B cell (primary cell): ENCODE measurements at regions not wholly inside any gene's neighbourhood (a gene's known extent, or its start where the extent isn't known, plus 50 kb on each side); places are given as distances from the start of the nearest gene placed in this dataset.

Source experiments
- ATAC-seq: fragments of 200-7000 bp; cut with Tn5 transposase; one replicate; pipeline ENCODE4 v1.10.0; 2021; ENCODE audit warnings: low read depth, mild to moderate bottlenecking, moderate number of reproducible peaks, moderate library complexity
- CTCF ChIA-PET: fragments of 350-600 bp; sonication (Branson Sonifier 250); formaldehyde crosslinking; loops from one replicate; lab custom pipeline; 2021; ENCODE audit warnings: antibody characterized with exemption, inconsistent platforms; lab: Charles Lee
- POLR2A ChIA-PET: fragments of 350-600 bp; sonication (Branson Sonifier 250); formaldehyde crosslinking; loops from one replicate; lab custom pipeline; 2021; ENCODE audit warnings: antibody characterized with exemption; lab: Charles Lee
- DNase-seq: peaks from one replicate; pipeline ENCODE4 v3.0.0; 2013
- H2AFZ ChIP-seq: 2 replicates; pipeline ENCODE4 v1.6.1; 2012; ENCODE audit warnings: mild to moderate bottlenecking, low read depth, low read length; ENCODE audit not compliant: insufficient read depth, poor library complexity, severe bottlenecking
- H3K27ac ChIP-seq, 2 donors: 1 replicate in 1 of 2; 2 replicates in 1 of 2; pipeline ENCODE4 v1.5.1; 2012 to 2013; ENCODE audit warnings: low read length in 2 of 2, mild to moderate bottlenecking in 2 of 2, moderate library complexity in 1 of 2
- H3K27me3 ChIP-seq, 4 experiments: fragments of 200-600 bp in 1 of 4; sonication (generic) in 1 of 4; replicated peaks in 1 of 4; 1 replicate in 2 of 4; 2 replicates in 2 of 4; pipeline versions ENCODE4 v1.6.1 to v1.7.0; 2013 to 2016; ENCODE audit warnings: low read length in 3 of 4, mild to moderate bottlenecking in 2 of 4, mixed read lengths in 1 of 4, moderate library complexity in 1 of 4; ENCODE audit not compliant: insufficient read depth in 4 of 4, control insufficient read depth in 3 of 4; ENCODE audit errors: control extremely low read depth in 1 of 4
- H3K36me3 ChIP-seq, 2 experiments: replicated peaks in 1 of 2; 1 replicate in 1 of 2; 2 replicates in 1 of 2; pipeline versions ENCODE4 v1.6.1 to v1.7.1; 2013; ENCODE audit warnings: low read length in 1 of 2; ENCODE audit not compliant: insufficient read depth in 2 of 2, control insufficient read depth in 1 of 2; ENCODE audit errors: control extremely low read depth in 1 of 2, extremely low read depth in 1 of 2
- H3K4me1 ChIP-seq, 2 donors: fragments of 200-600 bp in 1 of 2; sonication (generic) in 1 of 2; 1 replicate in 1 of 2; 2 replicates in 1 of 2; pipeline versions ENCODE4 v1.5.1 to v1.6.1; 2013 to 2017; ENCODE audit warnings: low read length in 2 of 2; ENCODE audit not compliant: control insufficient read depth in 2 of 2, insufficient read depth in 2 of 2
- H3K4me2 ChIP-seq: replicated peaks from 2 replicates; pipeline ENCODE3; 2012; ENCODE audit warnings: mild to moderate bottlenecking, low read depth, low read length; ENCODE audit not compliant: poor library complexity, severe bottlenecking
- H3K4me3 ChIP-seq, 5 experiments: fragments of 200-600 bp in 1 of 5; sonication (generic) in 1 of 5; 1 replicate in 3 of 5; 2 replicates in 2 of 5; pipeline versions ENCODE4 v1.5.1 to v1.7.0; 2011 to 2016; ENCODE audit warnings: low read length in 4 of 5, mild to moderate bottlenecking in 4 of 5, low read depth in 2 of 5, control low read depth in 1 of 5, moderate library complexity in 1 of 5; ENCODE audit not compliant: insufficient read depth in 1 of 5; ENCODE audit errors: control extremely low read depth in 1 of 5, extremely low read depth in 1 of 5
- H3K79me2 ChIP-seq: fragments of 200-600 bp; sonication (generic); one replicate; pipeline ENCODE4 v1.6.0; 2016; ENCODE audit warnings: low read length; ENCODE audit not compliant: control insufficient read depth, insufficient read depth
- H3K9ac ChIP-seq: fragments of 200-600 bp; sonication (generic); 2 replicates; pipeline ENCODE4 v1.6.1; 2017; ENCODE audit warnings: mild to moderate bottlenecking, low read length, moderate library complexity
- H3K9me3 ChIP-seq, 3 donors: one replicate each; pipeline versions ENCODE4 v1.6.1 to v1.7.1; 2013; ENCODE audit warnings: low read length in 2 of 3; ENCODE audit not compliant: control insufficient read depth in 2 of 3, insufficient read depth in 1 of 3; ENCODE audit errors: control extremely low read depth in 1 of 3
- H4K20me1 ChIP-seq: 2 replicates; pipeline ENCODE4 v1.6.0; 2012; ENCODE audit warnings: mild to moderate bottlenecking, low read length; ENCODE audit not compliant: insufficient read depth, control insufficient read depth, poor library complexity, severe bottlenecking
- H3K27ac Mint-ChIP-seq: one replicate; pipeline ENCODE4 v1.8.0; 2021; ENCODE audit warnings: mixed read lengths
- H3K27me3 Mint-ChIP-seq: one replicate; pipeline ENCODE4 v1.8.0; 2021; ENCODE audit warnings: mixed read lengths
- H3K4me1 Mint-ChIP-seq: one replicate; pipeline ENCODE4 v1.8.0; 2021; ENCODE audit warnings: mixed read lengths
- H3K4me3 Mint-ChIP-seq: one replicate; pipeline ENCODE4 v1.8.0; 2021; ENCODE audit warnings: mixed read lengths
- H3K9me3 Mint-ChIP-seq: one replicate; pipeline ENCODE4 v1.8.0; 2022; ENCODE audit warnings: mixed read lengths; ENCODE audit not compliant: insufficient read depth
- CTCF ChIP-seq: fragments of 200-600 bp; IDR thresholded peaks from one replicate; pipeline ENCODE4 v1.8.0; 2022; ENCODE audit warnings: antibody characterized with exemption, mild to moderate bottlenecking
- EZH2 ChIP-seq: IDR thresholded peaks from 2 replicates; pipeline ENCODE4 v1.6.1; 2012; ENCODE audit warnings: borderline replicate concordance, low read depth, mild to moderate bottlenecking, moderate library complexity, low read length; ENCODE audit not compliant: insufficient read depth, poor library complexity, severe bottlenecking
- WGBS: methylation state at CpG from one replicate; pipeline ENCODE4 v1.1.5; 2013; ENCODE audit warnings: missing lambda C conversion rate; ENCODE audit not compliant: insufficient coverage; 5-methylcytosine and 5-hydroxymethylcytosine counted together
- intact Hi-C: fragments of 100-400 bp; cut with micrococcal nuclease; formaldehyde crosslinking; loops from one replicate; pipeline ENCODE4 v1.10.0; 2022

- intact Hi-C loops: no loop called here
- no peak for DNase-seq
- H3K9me3 ChIP-seq: no peaks in the 10 kb centered on the region
- Mint-ChIP-seq H3K4me1 (peaks cover 6% of the 10 kb centered on the region), H3K27me3 (peaks cover 7% of the 10 kb centered on the region), H3K4me3 (no peak overlapping the region), H3K27ac (no peak overlapping the region), H3K9me3 (no peaks in the 10 kb centered on the region)
- no peak overlapping the region for H3K9ac ChIP-seq
- no peaks in the 10 kb centered on the region for H3K36me3 ChIP-seq
- no peak for TF ChIP-seq EZH2
- TF ChIP-seq CTCF: no peak
- POLR2A ChIA-PET: interaction anchor here (0.6 kb wide), 1 partner anchor 50 kb away, joined by 8 read pairs; no protein-coding TSS in a partner anchor
- no CpG with 5 or more reads among the region's 1 CpG for WGBS
- H3K4me3 ChIP-seq: no peak overlapping the region
- CTCF ChIA-PET: interaction anchor here (1.6 kb wide), 1 partner anchor 20 kb away, joined by 5 read pairs; no protein-coding TSS in a partner anchor
- H2AFZ ChIP-seq: no peak overlapping the region
- H3K79me2 ChIP-seq: no peaks in the 10 kb centered on the region
- H3K4me2 ChIP-seq: no peak overlapping the region
- H3K27ac ChIP-seq: no peak overlapping the region
- H3K27me3 ChIP-seq: peaks cover 0 to 3% (median 0%) of the 10 kb centered on the region in 4 experiments
- peaks cover 8 to 9% of the 10 kb centered on the region in 2 donors for H3K4me1 ChIP-seq
- no peaks in the 10 kb centered on the region for H4K20me1 ChIP-seq
- ATAC-seq: no peak
These were observed 62.2 kb upstream of the FOXP4 start for GRCh38 chr6:41483943-41484342.

GRCh38 chr6:41487860-41488432, 58.2 kb upstream of the FOXP4 start:
- DNase-seq (no peak), ATAC-seq (no peak)
- H3K9me3 ChIP-seq: no peaks in the 10 kb centered on the region
- Mint-ChIP-seq H3K9me3 (no peaks in the 10 kb centered on the region), H3K4me3 (no peak overlapping the region), H3K27ac (no peak overlapping the region), H3K27me3 (no peaks in the 10 kb centered on the region), H3K4me1 (peaks cover 11% of the 10 kb centered on the region)
- intact Hi-C loops: no loop called here
- peaks cover 0 to 4% (median 0%) of the 10 kb centered on the region in 4 experiments for H3K27me3 ChIP-seq
- no peak overlapping the region for H3K4me2 ChIP-seq
- WGBS: 91% methylated on average over 4 of the region's 9 CpGs
- H3K4me3 ChIP-seq: no peak overlapping the region
- TF ChIP-seq CTCF (no peak), EZH2 (no peak)
- CTCF ChIA-PET: no interaction called here
- no peaks in the 10 kb centered on the region for H3K79me2 ChIP-seq
- no peak overlapping the region for H3K27ac ChIP-seq
- H3K4me1 ChIP-seq: peaks cover 8 to 11% of the 10 kb centered on the region in 2 donors
- no peaks in the 10 kb centered on the region for H4K20me1 ChIP-seq
- H3K9ac ChIP-seq: no peak overlapping the region
- H3K36me3 ChIP-seq: no peaks in the 10 kb centered on the region
- H2AFZ ChIP-seq: no peak overlapping the region
- POLR2A ChIA-PET: no interaction called here
